IMR-90 (cell line): ENCODE measurements at regions not wholly inside any gene's neighbourhood (a gene's known extent, or its start where the extent isn't known, plus 50 kb on each side); places are given as distances from the start of the nearest gene placed in this dataset.

ENCODE experiments used
- ATAC-seq: fragments of 200-7000 bp; cut with Tn5 transposase; 2 replicates; pipeline ENCODE4 v1.9.1; 2020; ENCODE audit warnings: low read depth, mild to moderate bottlenecking, moderate library complexity
- BruUV-seq: library from RNA; stranded (reverse); fragments of 400-500 nt; replicated peaks from 2 replicates; lab custom pipeline; 2021; lab: Mats Ljungman, UMichigan
- CTCF ChIA-PET: fragments of 300-600 bp; formaldehyde crosslinking; extraction: SDS; loops from one replicate; lab custom pipeline; 2021; ENCODE audit warnings: antibody characterized with exemption; lab: Yijun Ruan, JAX
- POLR2A ChIA-PET: fragments of 300-600 bp; sonication (Branson Sonifier 250); formaldehyde crosslinking; loops from one replicate; lab custom pipeline; 2022; ENCODE audit warnings: antibody characterized with exemption; ENCODE audit not compliant: unreplicated experiment; lab: Charles Lee
- DNase-seq: peaks from one replicate; pipeline ENCODE4 v3.0.0; 2013
- H2AFZ ChIP-seq: replicated peaks from 2 replicates; pipeline ENCODE3; 2013; ENCODE audit warnings: low read length, mild to moderate bottlenecking; ENCODE audit not compliant: poor library complexity
- H2AK5ac ChIP-seq: 2 replicates; pipeline ENCODE4 v1.6.1; 2013; ENCODE audit warnings: low read depth, low read length, inconsistent platforms
- H2AK9ac ChIP-seq: replicated peaks from 2 replicates; pipeline ENCODE3; 2013; ENCODE audit warnings: mild to moderate bottlenecking, low read depth, low read length, moderate library complexity; ENCODE audit not compliant: poor library complexity
- H2BK120ac ChIP-seq: 2 replicates; pipeline ENCODE4 v1.6.1; 2013; ENCODE audit warnings: low read depth, low read length, inconsistent platforms
- H2BK15ac ChIP-seq: 3 replicates; pipeline ENCODE4 v1.6.1; 2013; ENCODE audit warnings: low read depth, low read length, inconsistent platforms
- H2BK20ac ChIP-seq: 2 replicates; pipeline ENCODE4 v1.6.1; 2013; ENCODE audit warnings: low read depth, mild to moderate bottlenecking, inconsistent platforms, low read length, moderate library complexity
- H2BK5ac ChIP-seq: 2 replicates; pipeline ENCODE4 v1.6.1; 2013; ENCODE audit warnings: mild to moderate bottlenecking, low read depth, low read length, inconsistent platforms; ENCODE audit not compliant: poor library complexity, severe bottlenecking
- H3K14ac ChIP-seq: replicated peaks from 2 replicates; pipeline ENCODE4 v1.6.1; 2013; ENCODE audit warnings: low read depth, low read length, inconsistent platforms
- H3K18ac ChIP-seq: 2 replicates; pipeline ENCODE4 v1.6.1; 2013; ENCODE audit warnings: low read depth, low read length, control low read depth
- H3K23ac ChIP-seq: 2 replicates; pipeline ENCODE4 v1.6.1; 2013; ENCODE audit warnings: low read depth, low read length, inconsistent platforms
- H3K27ac ChIP-seq: 2 replicates; pipeline ENCODE4 v1.5.1; 2013; ENCODE audit warnings: mild to moderate bottlenecking, control low read depth, low read length; ENCODE audit not compliant: insufficient read depth
- H3K27me3 ChIP-seq: 2 replicates; pipeline ENCODE4 v1.6.1; 2013; ENCODE audit warnings: low read length; ENCODE audit not compliant: control insufficient read depth, insufficient read depth
- H3K36me3 ChIP-seq: 2 replicates; pipeline ENCODE4 v1.6.1; 2013; ENCODE audit warnings: low read length, mixed read lengths; ENCODE audit not compliant: control insufficient read depth, insufficient read depth
- H3K4ac ChIP-seq: 2 replicates; pipeline ENCODE4 v1.6.1; 2013; ENCODE audit warnings: low read depth, low read length, inconsistent platforms
- H3K4me1 ChIP-seq: 2 replicates; pipeline ENCODE4 v1.6.1; 2013; ENCODE audit warnings: low read length, mixed read lengths; ENCODE audit not compliant: control insufficient read depth, insufficient read depth
- H3K4me2 ChIP-seq: 2 replicates; pipeline ENCODE4 v1.6.1; 2013; ENCODE audit warnings: low read depth, mild to moderate bottlenecking, control low read depth, low read length, moderate library complexity
- H3K4me3 ChIP-seq: 2 replicates; pipeline ENCODE4 v1.5.1; 2013; ENCODE audit warnings: low read depth, mild to moderate bottlenecking, control low read depth, low read length, moderate library complexity; ENCODE audit not compliant: insufficient read depth
- H3K56ac ChIP-seq: 2 replicates; pipeline ENCODE4 v1.6.1; 2013; ENCODE audit warnings: low read length, inconsistent platforms; ENCODE audit not compliant: insufficient read depth; ENCODE audit errors: extremely low read depth
- H3K79me1 ChIP-seq, 2 experiments: 2 replicates each; pipeline ENCODE4 v1.6.1; 2013; ENCODE audit warnings: low read length in 2 of 2, inconsistent platforms in 1 of 2, low read depth in 1 of 2
- H3K9ac ChIP-seq: 2 replicates; pipeline ENCODE4 v1.6.1; 2013; ENCODE audit warnings: low read depth, low read length, control low read depth
- H3K9me1 ChIP-seq: 2 replicates; pipeline ENCODE4 v1.6.1; 2013; ENCODE audit warnings: low read length, inconsistent platforms; ENCODE audit not compliant: insufficient read depth
- H3K9me3 ChIP-seq: 2 replicates; pipeline ENCODE4 v1.6.1; 2013; ENCODE audit warnings: low read length; ENCODE audit not compliant: control insufficient read depth, insufficient read depth
- H4K20me1 ChIP-seq: 2 replicates; pipeline ENCODE4 v1.6.1; 2013; ENCODE audit warnings: low read length, inconsistent platforms; ENCODE audit not compliant: insufficient read depth
- H4K5ac ChIP-seq: 2 replicates; pipeline ENCODE4 v1.6.1; 2013; ENCODE audit warnings: mild to moderate bottlenecking, low read depth, low read length, control low read depth
- H4K8ac ChIP-seq, 2 experiments: 2 replicates each; pipeline ENCODE4 v1.6.1; 2013; ENCODE audit warnings: low read depth in 2 of 2, low read length in 2 of 2, control low read depth in 1 of 2, inconsistent platforms in 1 of 2
- H4K91ac ChIP-seq: 2 replicates; pipeline ENCODE4 v1.6.1; 2013; ENCODE audit warnings: low read depth, low read length, inconsistent platforms; ENCODE audit not compliant: insufficient read depth
- BHLHE40 ChIP-seq: fragments of 150-350 bp; IDR thresholded peaks from 2 replicates; pipeline ENCODE4 v1.6.1; 2016; ENCODE audit warnings: mild to moderate bottlenecking, low read depth, low read length
- CEBPB ChIP-seq: IDR thresholded peaks from 2 replicates; pipeline ENCODE4 v1.6.1; 2012; ENCODE audit warnings: low read depth, low read length, improper control_type of control experiment
- CHD1 ChIP-seq: IDR thresholded peaks from 2 replicates; pipeline ENCODE4 v1.6.1; 2012; ENCODE audit warnings: low read depth, low read length, improper control_type of control experiment
- CTCF ChIP-seq: conservative IDR thresholded peaks from 2 replicates; pipeline ENCODE4 v1.5.1; 2012; ENCODE audit warnings: mild to moderate bottlenecking, low read depth, low read length, improper control_type of control experiment
- FOS ChIP-seq: fragments of 150-350 bp; IDR thresholded peaks from 2 replicates; pipeline ENCODE4 v1.6.1; 2016; ENCODE audit warnings: low read depth, low read length
- MAFK ChIP-seq: IDR thresholded peaks from 2 replicates; pipeline ENCODE4 v1.6.1; 2012; ENCODE audit warnings: low read depth, low read length, improper control_type of control experiment
- MAZ ChIP-seq: IDR thresholded peaks from 2 replicates; pipeline ENCODE4 v1.6.1; 2012; ENCODE audit warnings: low read depth, mild to moderate bottlenecking, low read length, improper control_type of control experiment, moderate library complexity, borderline replicate concordance
- MXI1 ChIP-seq: IDR thresholded peaks from 2 replicates; pipeline ENCODE4 v1.6.1; 2012; ENCODE audit warnings: low read depth, mild to moderate bottlenecking, low read length, moderate library complexity, borderline replicate concordance
- NFE2L2 ChIP-seq: fragments of 150-350 bp; IDR thresholded peaks from 2 replicates; pipeline ENCODE4 v1.6.1; 2016; ENCODE audit warnings: low read depth, mild to moderate bottlenecking, low read length
- POLR2A ChIP-seq: IDR thresholded peaks from 2 replicates; pipeline ENCODE4 v1.6.1; 2012; ENCODE audit warnings: mild to moderate bottlenecking, low read depth, low read length
- RAD21 ChIP-seq: IDR thresholded peaks from 2 replicates; pipeline ENCODE4 v1.6.1; 2012; ENCODE audit warnings: low read length, improper control_type of control experiment
- RCOR1 ChIP-seq: IDR thresholded peaks from 2 replicates; pipeline ENCODE4 v1.6.1; 2012; ENCODE audit warnings: mild to moderate bottlenecking, low read length, improper control_type of control experiment; ENCODE audit not compliant: insufficient replicate concordance
- RFX5 ChIP-seq: IDR thresholded peaks from 2 replicates; pipeline ENCODE4 v1.8.0; 2012; ENCODE audit warnings: low read depth, mild to moderate bottlenecking, low read length, moderate library complexity
- SMC3 ChIP-seq: fragments of 150-350 bp; IDR thresholded peaks from 2 replicates; pipeline ENCODE4 v1.6.1; 2016; ENCODE audit warnings: low read depth, mild to moderate bottlenecking, antibody characterized with exemption, low read length, moderate library complexity
- USF2 ChIP-seq: fragments of 150-350 bp; IDR thresholded peaks from 2 replicates; pipeline ENCODE4 v1.6.1; 2017; ENCODE audit warnings: mild to moderate bottlenecking, antibody characterized with exemption, low read length, low read depth
- WGBS, 2 experiments: methylation state at CpG; one replicate each; pipeline versions ENCODE4 v1.1.5 to v1.1.7; 2013; ENCODE audit warnings: missing lambda C conversion rate in 2 of 2; ENCODE audit not compliant: insufficient read length in 1 of 2; ENCODE audit errors: extremely low coverage in 2 of 2; 5-methylcytosine and 5-hydroxymethylcytosine counted together
- dilution Hi-C: fragments of 300-500 bp; cut with HindIII; formaldehyde crosslinking; loops from one replicate; pipeline ENCODE4 v1.14.3; 2018; ENCODE audit warnings: low sequenced_read_pairs; ENCODE audit not compliant: unreplicated experiment
- in situ Hi-C: fragments of 300-500 bp; cut with MboI; formaldehyde crosslinking; loops from 3 replicates; pipeline ENCODE4 v1.14.3; 2019; ENCODE audit warnings: low sequenced_read_pairs, inconsistent platforms, mixed read lengths
- intact Hi-C: fragments of 100-400 bp; cut with micrococcal nuclease; formaldehyde crosslinking; loops from 2 replicates; pipeline ENCODE4 v1.10.0; 2022
- TF ChIP-seq, protein P1 (sequence below): fragments of 150-350 bp; IDR thresholded peaks from 2 replicates; pipeline ENCODE4 v1.6.1; 2016; ENCODE audit warnings: low read depth, mild to moderate bottlenecking, low read length, moderate library complexity, borderline replicate concordance

DNA sequence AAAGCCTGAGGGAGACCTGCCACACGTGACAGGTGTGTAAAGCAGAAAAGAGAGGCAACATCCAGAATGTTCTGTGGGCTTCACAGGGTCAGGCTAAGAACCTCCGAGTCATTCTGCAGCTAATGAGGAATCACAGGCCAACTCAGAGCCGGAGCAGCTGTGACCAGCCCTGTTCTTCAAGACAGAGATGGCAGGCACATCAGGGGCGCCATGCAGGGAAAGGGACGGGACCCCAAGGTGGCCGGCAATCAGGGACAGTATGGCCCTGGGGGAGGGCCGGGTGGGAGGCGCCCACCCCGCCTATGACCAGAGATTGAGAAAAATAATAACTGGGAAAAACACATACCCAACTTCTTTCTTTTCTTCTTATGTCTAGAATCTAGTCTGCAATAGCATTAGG lies 316.7 kb upstream of the SALL3 start:
- Histone ChIP-seq H3K9me1 (no peaks in the 10 kb centered on the region), H4K91ac (no peak overlapping the region), H3K23ac (no peak overlapping the region), H3K14ac (no peak overlapping the region), H4K8ac (no peak overlapping the region), H3K27me3 (no peaks in the 10 kb centered on the region), H3K9me3 (peaks cover 54% of the 10 kb centered on the region), H3K4me3 (no peak overlapping the region), H4K5ac (no peak overlapping the region), H2BK120ac (no peak overlapping the region), H3K27ac (no peak overlapping the region), H3K4ac (no peak overlapping the region), H4K20me1 (no peaks in the 10 kb centered on the region), H2AK9ac (no peak overlapping the region), H3K4me2 (no peak overlapping the region), H2BK20ac (no peak overlapping the region), H3K56ac (no peak overlapping the region), H2BK5ac (no peak overlapping the region), H3K36me3 (no peaks in the 10 kb centered on the region), H3K79me1 (no peaks in the 10 kb centered on the region), H2AK5ac (no peak overlapping the region), H2BK15ac (no peak overlapping the region), H3K9ac (no peak overlapping the region), H2AFZ (no peak overlapping the region), H3K18ac (no peak overlapping the region), H3K4me1 (no peaks in the 10 kb centered on the region)
- in situ Hi-C loops, result no loop called here
- dilution Hi-C loops, result no loop called here
- WGBS, 2 experiments, result 53% methylated on average over 3 of the region's 9 CpGs; no CpG with 5 or more reads in 1 of the 2 experiments
- DNase-seq (no peak), ATAC-seq (no peak)
- ChIA-PET CTCF (no interaction called here), POLR2A (no interaction called here)
- BruUV-seq, result no TSS peak
- TF ChIP-seq MXI1, result no peak
- no peak for TF ChIP-seq CHD1
- TF ChIP-seq CEBPB, result no peak
- TF ChIP-seq SMC3, result no peak
- no peak for TF ChIP-seq MAFK
- TF ChIP-seq BHLHE40, result no peak
- no peak for TF ChIP-seq RCOR1
- no peak for TF ChIP-seq NFE2L2
- TF ChIP-seq, protein P1, sequence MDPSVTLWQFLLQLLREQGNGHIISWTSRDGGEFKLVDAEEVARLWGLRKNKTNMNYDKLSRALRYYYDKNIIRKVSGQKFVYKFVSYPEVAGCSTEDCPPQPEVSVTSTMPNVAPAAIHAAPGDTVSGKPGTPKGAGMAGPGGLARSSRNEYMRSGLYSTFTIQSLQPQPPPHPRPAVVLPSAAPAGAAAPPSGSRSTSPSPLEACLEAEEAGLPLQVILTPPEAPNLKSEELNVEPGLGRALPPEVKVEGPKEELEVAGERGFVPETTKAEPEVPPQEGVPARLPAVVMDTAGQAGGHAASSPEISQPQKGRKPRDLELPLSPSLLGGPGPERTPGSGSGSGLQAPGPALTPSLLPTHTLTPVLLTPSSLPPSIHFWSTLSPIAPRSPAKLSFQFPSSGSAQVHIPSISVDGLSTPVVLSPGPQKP, result no peak
- no peak for TF ChIP-seq CTCF
- TF ChIP-seq MAZ, result no peak
- no peak for TF ChIP-seq POLR2A
- TF ChIP-seq RFX5, result no peak
- no peak for TF ChIP-seq RAD21
- TF ChIP-seq FOS, result no peak
- TF ChIP-seq USF2, result no peak
- intact Hi-C loops, result no loop called here
